GM19025 (cell line): ENCODE measurements at regions not wholly inside any gene's neighbourhood (a gene's known extent, or its start where the extent isn't known, plus 50 kb on each side); places are given as distances from the start of the nearest gene placed in this dataset.
"Not testable (repeated sequence)": the region's sequence is repeated elsewhere in the genome, so short reads cannot be mapped to it uniquely, and the experiment has no call there.

Experiments used
- ATAC-seq: cut with Tn5 transposase; IDR thresholded peaks from one replicate; pipeline ENCODE4 v1.9.1; 2021; ENCODE audit warnings: mild to moderate bottlenecking, low read depth, moderate library complexity; ENCODE audit not compliant: unreplicated experiment

GRCh38 chr13:87398047-87398446, 273.1 kb upstream of the SLITRK5 start:
- no peak for ATAC-seq

- no peak for ATAC-seq
These were observed 267.3 kb upstream of the SLITRK5 start for GRCh38 chr13:87403748-87404432.

DNA sequence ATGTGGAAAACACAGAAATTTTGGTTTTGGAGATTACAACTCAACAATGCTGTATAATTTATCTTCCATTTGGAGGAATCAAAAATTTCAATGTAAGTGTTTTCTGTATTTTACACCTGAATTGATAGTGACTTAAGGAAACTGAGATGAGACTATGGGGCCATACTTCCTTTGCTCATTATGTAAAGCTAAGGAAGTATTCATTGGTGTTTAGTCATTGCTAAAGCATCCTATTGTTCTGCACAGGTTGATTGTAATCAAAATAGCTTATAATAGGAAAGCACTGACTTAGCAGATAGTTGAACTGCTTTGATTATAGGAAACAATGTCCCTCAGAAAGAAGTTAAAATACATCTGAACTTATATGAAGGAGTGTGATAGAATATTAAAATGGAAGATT, 244.4 kb upstream of the SLITRK5 start:
- no peak for ATAC-seq

GRCh38 chr13:87444135-87444534, 227.0 kb upstream of the SLITRK5 start:
- no peak for ATAC-seq

DNA sequence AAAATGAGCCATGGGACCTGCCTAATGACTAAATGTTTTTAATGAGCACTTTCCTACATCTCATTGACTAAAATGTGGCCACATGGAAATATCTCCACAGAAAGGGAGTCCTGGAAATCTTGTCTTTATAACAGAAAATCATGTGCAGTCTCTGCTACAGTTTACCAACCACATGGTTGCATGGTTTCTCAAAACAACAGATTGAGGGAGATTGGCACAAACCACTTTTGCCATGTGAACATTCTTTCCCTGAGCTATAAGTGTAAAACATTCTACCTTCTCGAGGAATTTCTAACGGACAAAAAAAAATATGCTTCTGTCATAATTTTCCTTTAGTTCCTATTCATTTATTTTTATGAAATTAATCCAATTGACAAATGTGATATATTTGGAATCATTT, 218.9 kb upstream of the SLITRK5 start:
- ATAC-seq = no peak

DNA sequence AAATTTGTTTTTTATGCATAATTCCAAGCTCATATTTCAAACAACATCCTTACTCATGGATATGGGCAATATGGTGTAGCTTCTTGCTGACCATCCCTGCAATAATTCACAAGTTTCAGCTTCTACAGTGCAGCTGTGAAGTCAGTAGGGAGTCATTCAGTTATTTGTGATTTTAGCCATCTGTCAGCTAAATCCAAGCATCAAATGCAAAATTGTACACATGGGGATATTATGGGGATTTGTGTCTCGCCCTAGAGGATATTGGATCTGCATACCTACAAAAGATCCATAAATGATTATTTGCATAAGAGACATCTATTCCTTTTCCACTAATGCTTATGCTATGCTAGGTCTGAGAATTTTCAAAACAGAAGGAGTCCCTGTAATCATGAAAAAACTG, 217.9 kb upstream of the SLITRK5 start:
- no peak for ATAC-seq

- no peak for ATAC-seq
These were observed 211.8 kb upstream of the SLITRK5 start for GRCh38 chr13:87459419-87459818.

- no peak for ATAC-seq
These were observed 173.7 kb upstream of the SLITRK5 start for GRCh38 chr13:87497426-87497825.

DNA sequence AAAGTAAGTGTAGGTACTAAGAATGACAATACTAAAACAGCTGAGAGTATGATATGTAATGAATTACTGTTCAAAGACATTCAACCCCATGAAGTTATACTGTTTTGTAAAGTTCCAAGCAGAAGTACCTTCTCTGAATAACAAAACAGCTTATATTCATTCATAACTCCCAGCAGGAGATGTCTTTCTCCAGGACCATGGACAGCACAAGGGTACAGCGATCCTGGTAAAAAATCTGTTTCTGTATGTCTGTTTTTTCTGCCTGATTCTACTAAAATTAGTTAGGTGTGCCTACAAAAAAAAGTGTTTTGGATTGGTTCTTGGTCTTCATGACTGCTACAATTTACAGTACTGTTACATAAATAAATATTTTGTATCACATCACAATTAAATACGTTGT, 172.5 kb upstream of the SLITRK5 start:
- no peak for ATAC-seq

DNA sequence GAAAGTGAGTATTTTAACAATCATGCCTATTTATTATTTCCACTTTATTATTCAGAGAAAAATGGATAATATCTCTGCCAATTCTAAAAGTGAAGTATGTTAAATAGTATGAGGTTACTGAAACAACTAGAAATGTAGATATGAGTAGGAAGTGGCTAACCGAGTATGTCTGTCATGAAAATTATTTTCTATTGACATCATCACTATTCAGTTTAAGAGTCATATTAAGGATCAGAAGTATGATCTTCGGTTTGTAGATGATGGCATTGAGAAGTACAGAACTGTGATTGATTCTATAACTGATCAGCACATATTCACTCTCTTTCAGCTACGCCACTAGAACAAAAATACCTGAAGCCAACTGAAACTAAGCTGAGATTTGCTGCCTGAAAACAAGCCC, 146.4 kb upstream of the SLITRK5 start:
- no peak for ATAC-seq

DNA sequence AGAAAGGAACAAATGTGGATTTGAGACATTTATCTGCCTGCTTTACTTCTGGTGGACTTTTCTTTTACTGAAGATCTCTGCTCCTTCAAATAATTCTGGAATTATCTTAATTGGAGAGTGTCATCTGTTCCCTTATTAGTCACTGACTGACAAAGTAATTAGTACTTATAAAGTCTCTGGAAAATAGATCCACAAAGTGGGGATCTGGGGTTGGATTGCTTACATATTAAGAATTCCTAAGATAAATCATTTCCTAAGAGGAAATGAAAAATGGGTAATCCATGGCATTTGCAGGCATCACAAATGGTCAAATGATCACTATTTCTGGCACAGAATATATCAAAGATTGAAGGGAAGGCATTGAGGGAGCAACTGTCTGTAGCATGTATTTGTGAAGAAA, 137.4 kb upstream of the SLITRK5 start:
- ATAC-seq = no peak

DNA sequence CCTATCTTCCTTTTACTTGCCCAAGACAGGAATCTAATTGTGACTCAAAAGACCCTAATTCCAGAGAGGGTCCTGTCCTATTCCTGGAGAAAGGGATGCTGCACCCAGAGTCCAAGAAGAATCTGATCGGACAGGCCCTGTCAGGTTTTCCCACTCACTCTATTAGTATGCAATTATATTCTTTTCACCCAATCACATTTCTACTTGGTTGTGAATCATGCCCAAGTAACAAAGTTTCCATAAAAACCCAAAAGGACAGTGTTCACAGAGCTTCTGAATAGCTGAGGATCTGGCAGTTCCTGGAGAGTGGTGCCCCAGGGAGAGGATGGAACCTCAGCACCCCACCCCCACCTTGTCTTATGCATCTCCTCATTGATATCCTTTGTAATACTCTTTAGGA, 135.3 kb upstream of the SLITRK5 start:
- no peak for ATAC-seq

GRCh38 chr13:87536499-87536898, 134.7 kb upstream of the SLITRK5 start:
- ATAC-seq = peak; percentile 29

DNA sequence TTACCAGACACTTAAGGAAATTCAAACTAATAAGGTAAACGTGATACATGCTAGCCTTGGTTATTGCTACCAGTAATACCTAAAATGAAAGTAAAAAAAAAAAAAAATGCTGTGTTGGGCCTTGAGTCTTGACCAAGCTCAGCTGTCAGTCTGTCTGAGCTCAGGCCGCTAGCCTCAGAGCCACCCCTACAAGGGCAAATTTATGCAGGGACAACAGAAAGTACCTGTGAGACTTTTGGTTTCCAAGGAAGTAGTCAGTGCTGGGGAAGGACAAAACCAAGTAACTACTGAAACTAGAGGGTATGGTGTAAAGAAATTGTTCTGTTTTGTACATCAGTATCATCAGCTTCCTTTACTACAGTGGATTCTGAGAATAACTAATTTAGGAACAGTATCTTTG, 134.3 kb upstream of the SLITRK5 start:
- peak; percentile 89 for ATAC-seq

DNA sequence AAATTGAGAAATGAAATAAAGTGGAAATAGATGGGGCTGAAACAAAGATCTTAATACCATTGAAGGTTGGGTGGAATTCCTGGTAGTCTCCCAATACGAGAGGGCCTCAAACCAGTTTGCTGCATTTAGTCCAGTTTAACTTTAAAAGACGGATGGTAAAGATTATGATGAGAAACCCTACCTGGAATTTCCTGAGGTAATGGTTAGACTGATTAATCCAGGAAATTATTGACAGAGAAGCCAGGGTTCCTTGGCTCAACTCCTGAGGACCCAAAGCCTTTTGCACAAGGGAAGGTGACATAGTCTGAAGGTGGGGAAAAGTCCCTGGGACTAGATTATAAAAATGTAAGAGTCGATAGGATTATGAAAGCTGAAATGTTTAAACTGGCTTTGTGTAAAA, 133.2 kb upstream of the SLITRK5 start:
- no peak for ATAC-seq

DNA sequence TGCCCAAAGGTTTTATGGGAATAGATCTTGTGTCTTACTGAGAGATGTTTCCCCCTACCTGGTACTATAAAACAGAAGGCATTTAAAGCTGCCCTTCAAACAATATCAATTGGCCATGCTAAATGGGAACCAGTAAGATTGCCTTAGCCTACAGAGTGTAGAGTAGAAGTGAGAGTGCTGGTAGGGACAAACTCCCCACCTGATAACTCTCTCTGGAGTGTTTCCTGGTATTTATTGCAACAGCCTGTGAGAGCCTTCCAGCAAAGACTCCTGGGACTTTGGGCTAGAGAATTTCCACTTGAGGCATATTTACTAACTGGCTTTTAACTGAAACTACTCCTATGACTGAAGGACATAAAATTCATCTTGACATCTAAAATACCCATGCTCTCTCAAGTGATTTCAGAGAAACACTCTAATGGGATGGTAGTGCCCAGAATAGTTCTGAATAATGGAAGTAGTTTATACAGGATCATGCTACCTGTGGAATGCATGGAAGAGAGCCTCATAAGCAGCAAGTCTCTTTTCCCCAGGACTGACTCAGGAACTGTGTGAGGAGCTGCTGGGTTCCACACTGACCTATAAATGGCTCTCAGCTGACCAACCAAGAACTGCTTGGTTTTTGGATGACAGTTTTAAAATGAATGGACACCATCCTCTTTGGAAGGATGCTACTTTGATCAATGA, 132.7 kb upstream of the SLITRK5 start:
- ATAC-seq = no peak

DNA sequence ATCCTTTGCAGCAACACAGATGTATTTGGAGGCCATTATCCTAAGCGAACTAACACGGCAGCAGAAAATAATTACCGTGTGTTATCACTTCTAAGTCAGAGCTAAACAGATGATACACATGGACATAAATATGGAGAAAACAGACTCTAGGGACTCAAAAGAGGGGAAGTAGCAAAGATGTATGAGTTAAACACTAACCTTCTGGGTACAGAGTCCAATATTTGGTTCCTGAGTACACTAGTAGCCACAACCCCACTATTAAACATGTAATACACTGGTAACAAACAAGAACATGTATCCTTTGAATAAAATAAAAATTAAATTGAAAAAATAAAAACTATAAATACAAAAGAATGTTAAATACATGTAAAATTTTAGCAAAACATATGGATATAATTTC, 118.0 kb upstream of the SLITRK5 start:
- ATAC-seq = no peak

GRCh38 chr13:87554045-87554444, 117.1 kb upstream of the SLITRK5 start:
- ATAC-seq = no peak

- ATAC-seq = no peak
These were observed 113.4 kb upstream of the SLITRK5 start for GRCh38 chr13:87557788-87558187.

- not testable (repeated sequence) for ATAC-seq
These were observed 109.6 kb upstream of the SLITRK5 start for GRCh38 chr13:87561580-87561979.

DNA sequence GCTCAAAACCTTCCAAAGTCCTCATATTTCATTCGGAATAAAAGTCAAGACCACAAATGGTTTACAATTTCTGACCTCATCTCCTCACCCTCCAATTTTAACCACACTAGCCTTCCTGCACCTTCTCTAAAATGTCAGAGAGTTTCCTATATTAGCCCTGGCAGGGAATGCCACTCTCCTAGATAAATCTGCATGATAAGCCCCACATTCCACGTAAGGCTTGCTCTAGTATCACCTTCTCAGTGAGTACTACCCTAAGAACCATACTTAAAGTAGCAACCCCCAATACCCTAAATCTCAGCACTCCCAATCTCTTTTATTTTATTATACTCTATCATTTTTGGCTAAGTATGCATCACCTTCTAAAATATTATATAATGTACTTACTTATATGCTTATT, 100.5 kb upstream of the SLITRK5 start:
- ATAC-seq = no peak

- no peak for ATAC-seq
These were observed 88.8 kb upstream of the SLITRK5 start for GRCh38 chr13:87582399-87582798.
